Astrocyte (in vitro differentiated cells and primary cell): ENCODE measurements at regions not wholly inside any gene's neighbourhood (a gene's known extent, or its start where the extent isn't known, plus 50 kb on each side); places are given as distances from the start of the nearest gene placed in this dataset.
A peak's percentile ranks its signal among the peaks of the same experiment; 100 is the strongest.

ENCODE experiments used
- DNase-seq: peaks from one replicate; pipeline ENCODE4 v3.0.0-alpha.2; 2010; ENCODE audit warnings: low read depth
- FAIRE-seq: peaks from 2 replicates; lab custom pipeline; 2011; peaks lifted over from hg19 to GRCh38; lab: Jason Lieb, UNC
- H2AFZ ChIP-seq: 2 replicates; pipeline ENCODE4 v1.6.0; 2012; ENCODE audit warnings: low read depth, low read length, inconsistent platforms
- H3K27ac ChIP-seq: 2 replicates; pipeline ENCODE4 v1.5.1; 2011; ENCODE audit warnings: low read depth, low read length, inconsistent platforms
- H3K27me3 ChIP-seq: 2 replicates; pipeline ENCODE4 v1.6.0; 2011; ENCODE audit warnings: low read length, inconsistent platforms; ENCODE audit not compliant: insufficient read depth
- H3K36me3 ChIP-seq: 2 replicates; pipeline ENCODE4 v1.5.1; 2011; ENCODE audit warnings: low read length, inconsistent platforms; ENCODE audit not compliant: insufficient read depth
- H3K4me1 ChIP-seq: 2 replicates; pipeline ENCODE4 v1.5.1; 2011; ENCODE audit warnings: low read length, inconsistent platforms; ENCODE audit not compliant: insufficient read depth
- H3K4me2 ChIP-seq: 2 replicates; pipeline ENCODE4 v1.6.0; 2012; ENCODE audit warnings: low read length, inconsistent platforms
- H3K4me3 ChIP-seq: 2 replicates; pipeline ENCODE4 v1.5.1; 2011; ENCODE audit warnings: low read depth, mild to moderate bottlenecking, low read length, inconsistent platforms; ENCODE audit not compliant: insufficient read depth
- H3K79me2 ChIP-seq: 2 replicates; pipeline ENCODE4 v1.6.0; 2012; ENCODE audit warnings: mild to moderate bottlenecking, low read length, inconsistent platforms; ENCODE audit not compliant: insufficient read depth
- H3K9ac ChIP-seq: 2 replicates; pipeline ENCODE4 v1.6.0; 2012; ENCODE audit warnings: mild to moderate bottlenecking, low read length, inconsistent platforms
- H3K9me3 ChIP-seq: 2 replicates; pipeline ENCODE4 v1.5.1; 2012; ENCODE audit warnings: low read depth, mild to moderate bottlenecking, low read length, inconsistent platforms; ENCODE audit not compliant: insufficient read depth
- H4K20me1 ChIP-seq: 2 replicates; pipeline ENCODE4 v1.6.0; 2012; ENCODE audit warnings: low read length, inconsistent platforms; ENCODE audit not compliant: insufficient read depth
- H3K27ac Mint-ChIP-seq: one replicate; pipeline ENCODE4 v1.8.0; 2021; ENCODE audit warnings: mild to moderate bottlenecking, mixed read lengths; ENCODE audit not compliant: unreplicated experiment
- H3K27me3 Mint-ChIP-seq: one replicate; pipeline ENCODE4 v1.8.0; 2021; ENCODE audit warnings: low read depth, mixed read lengths; ENCODE audit not compliant: unreplicated experiment
- H3K36me3 Mint-ChIP-seq: one replicate; pipeline ENCODE4 v1.8.0; 2021; ENCODE audit warnings: low read depth, mixed read lengths; ENCODE audit not compliant: unreplicated experiment
- H3K4me1 Mint-ChIP-seq: one replicate; pipeline ENCODE4 v1.8.0; 2021; ENCODE audit warnings: low read depth, mixed read lengths; ENCODE audit not compliant: unreplicated experiment
- H3K4me3 Mint-ChIP-seq: one replicate; pipeline ENCODE4 v1.8.0; 2021; ENCODE audit warnings: mild to moderate bottlenecking, moderate library complexity, mixed read lengths; ENCODE audit not compliant: unreplicated experiment
- H3K9me3 Mint-ChIP-seq: one replicate; pipeline ENCODE4 v1.8.0; 2021; ENCODE audit warnings: mild to moderate bottlenecking, mixed read lengths; ENCODE audit not compliant: unreplicated experiment
- EZH2 ChIP-seq: IDR thresholded peaks from 2 replicates; pipeline ENCODE4 v1.6.1; 2012; ENCODE audit warnings: mild to moderate bottlenecking, low read length, inconsistent platforms; ENCODE audit not compliant: insufficient read depth
- TF ChIP-seq, protein P1 (sequence below): IDR thresholded peaks from 2 replicates; pipeline ENCODE4 v1.5.1; 2011; ENCODE audit warnings: low read depth, mild to moderate bottlenecking, inconsistent platforms, low read length, moderate library complexity; ENCODE audit not compliant: insufficient read depth

DNA sequence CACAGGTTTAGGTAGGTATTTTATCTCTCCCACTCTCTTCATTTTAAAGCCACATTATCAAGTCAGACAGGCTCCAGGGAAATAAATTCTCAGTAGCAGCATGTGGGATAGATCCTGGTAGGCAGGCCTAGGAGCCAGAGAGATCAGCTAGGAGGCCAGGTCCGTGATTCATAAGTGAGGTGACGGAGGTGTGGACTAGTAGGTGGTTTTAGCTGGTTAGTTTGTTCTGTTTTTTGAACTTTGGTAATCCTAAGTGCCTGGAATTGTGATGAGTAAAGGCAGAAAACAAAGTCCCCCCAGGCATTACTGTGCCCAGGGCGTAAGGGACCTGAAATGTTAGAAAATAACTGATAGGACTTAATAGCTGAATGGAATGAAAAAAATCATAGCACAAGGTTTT is 53.6 kb upstream of the E2F3 start:
- Histone ChIP-seq H3K36me3 (no peaks in the 10 kb centered on the region), H3K4me3 (no peak overlapping the region), H3K27me3 (peaks cover 2% of the 10 kb centered on the region), H2AFZ (no peak overlapping the region), H3K4me1 (no peaks in the 10 kb centered on the region), H3K79me2 (no peaks in the 10 kb centered on the region), H3K9me3 (no peaks in the 10 kb centered on the region), H3K27ac (no peak overlapping the region), H3K4me2 (no peak overlapping the region), H3K9ac (no peak overlapping the region), H4K20me1 (no peaks in the 10 kb centered on the region)
- no peak overlapping the region for H3K27ac Mint-ChIP-seq
- no peak overlapping the region for H3K4me3 Mint-ChIP-seq
- TF ChIP-seq, protein P1, sequence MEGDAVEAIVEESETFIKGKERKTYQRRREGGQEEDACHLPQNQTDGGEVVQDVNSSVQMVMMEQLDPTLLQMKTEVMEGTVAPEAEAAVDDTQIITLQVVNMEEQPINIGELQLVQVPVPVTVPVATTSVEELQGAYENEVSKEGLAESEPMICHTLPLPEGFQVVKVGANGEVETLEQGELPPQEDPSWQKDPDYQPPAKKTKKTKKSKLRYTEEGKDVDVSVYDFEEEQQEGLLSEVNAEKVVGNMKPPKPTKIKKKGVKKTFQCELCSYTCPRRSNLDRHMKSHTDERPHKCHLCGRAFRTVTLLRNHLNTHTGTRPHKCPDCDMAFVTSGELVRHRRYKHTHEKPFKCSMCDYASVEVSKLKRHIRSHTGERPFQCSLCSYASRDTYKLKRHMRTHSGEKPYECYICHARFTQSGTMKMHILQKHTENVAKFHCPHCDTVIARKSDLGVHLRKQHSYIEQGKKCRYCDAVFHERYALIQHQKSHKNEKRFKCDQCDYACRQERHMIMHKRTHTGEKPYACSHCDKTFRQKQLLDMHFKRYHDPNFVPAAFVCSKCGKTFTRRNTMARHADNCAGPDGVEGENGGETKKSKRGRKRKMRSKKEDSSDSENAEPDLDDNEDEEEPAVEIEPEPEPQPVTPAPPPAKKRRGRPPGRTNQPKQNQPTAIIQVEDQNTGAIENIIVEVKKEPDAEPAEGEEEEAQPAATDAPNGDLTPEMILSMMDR: no peak
- TF ChIP-seq EZH2: no peak
- DNase-seq: no peak
- peaks cover 6% of the 10 kb centered on the region for H3K4me1 Mint-ChIP-seq
- peaks cover 2% of the 10 kb centered on the region for H3K9me3 Mint-ChIP-seq
- H3K36me3 Mint-ChIP-seq: no peaks in the 10 kb centered on the region
- FAIRE-seq: no peak
- H3K27me3 Mint-ChIP-seq: peaks cover 6% of the 10 kb centered on the region

DNA sequence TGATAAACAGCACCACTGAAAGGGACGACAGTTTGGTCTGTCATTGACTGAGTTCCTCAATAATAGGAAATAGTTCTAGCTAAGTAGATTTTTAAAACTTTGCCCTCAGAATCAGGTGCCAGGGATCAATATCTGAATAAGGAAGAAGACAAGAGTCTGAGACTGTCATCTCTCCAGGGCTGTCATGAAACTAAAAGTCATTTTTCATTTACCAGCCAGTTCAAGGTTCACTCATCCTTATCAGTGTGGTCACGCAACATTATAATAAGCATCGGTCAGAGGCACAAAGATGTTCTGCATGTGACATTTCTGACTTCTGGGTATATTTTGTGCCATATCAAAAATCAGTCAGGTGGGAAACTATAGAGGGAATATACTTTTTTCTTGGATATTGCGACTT is 52.5 kb upstream of the E2F3 start:
- DNase-seq: no peak
- Mint-ChIP-seq H3K36me3 (no peaks in the 10 kb centered on the region), H3K4me1 (peaks cover 6% of the 10 kb centered on the region), H3K27me3 (peaks cover 4% of the 10 kb centered on the region), H3K27ac (no peak overlapping the region), H3K4me3 (no peak overlapping the region), H3K9me3 (peaks cover 4% of the 10 kb centered on the region)
- Histone ChIP-seq H3K79me2 (no peaks in the 10 kb centered on the region), H4K20me1 (no peaks in the 10 kb centered on the region), H3K36me3 (no peaks in the 10 kb centered on the region), H3K4me3 (no peak overlapping the region), H3K9ac (no peak overlapping the region), H2AFZ (no peak overlapping the region), H3K27me3 (peaks cover 1% of the 10 kb centered on the region), H3K9me3 (no peaks in the 10 kb centered on the region), H3K27ac (no peak overlapping the region), H3K4me2 (no peak overlapping the region), H3K4me1 (no peaks in the 10 kb centered on the region)
- TF ChIP-seq, protein P1: no peak
- TF ChIP-seq EZH2: no peak
- no peak for FAIRE-seq

DNA sequence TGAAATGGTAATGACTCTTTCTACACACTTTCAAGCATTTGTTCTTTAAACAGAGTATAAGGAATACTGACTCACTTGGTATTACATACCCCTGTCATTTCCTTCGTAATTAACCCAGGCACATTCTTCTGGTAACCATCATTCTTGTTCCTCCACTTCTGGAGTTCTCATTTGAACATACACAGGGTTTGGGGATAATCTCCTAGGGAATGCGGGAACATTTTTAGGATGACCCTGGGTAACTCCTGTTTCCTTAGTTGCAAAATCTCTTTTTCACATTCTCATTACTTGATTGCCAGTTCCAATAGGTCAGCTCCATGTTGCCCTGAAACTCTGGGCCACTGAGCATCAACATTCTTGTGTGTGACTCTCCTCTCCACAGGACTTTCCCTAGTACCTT is 51.5 kb upstream of the E2F3 start:
- Histone ChIP-seq H3K36me3 (no peaks in the 10 kb centered on the region), H3K4me3 (no peak overlapping the region), H2AFZ (peak overlapping the region; percentile 34), H3K27ac (no peak overlapping the region), H3K79me2 (no peaks in the 10 kb centered on the region), H3K9ac (no peak overlapping the region), H4K20me1 (no peaks in the 10 kb centered on the region), H3K27me3 (no peaks in the 10 kb centered on the region), H3K4me1 (no peaks in the 10 kb centered on the region), H3K9me3 (no peaks in the 10 kb centered on the region), H3K4me2 (no peak overlapping the region)
- DNase-seq: peak; percentile 10
- Mint-ChIP-seq H3K4me1 (peaks cover 6% of the 10 kb centered on the region), H3K27me3 (peaks cover 2% of the 10 kb centered on the region), H3K36me3 (no peaks in the 10 kb centered on the region), H3K27ac (no peak overlapping the region), H3K4me3 (no peak overlapping the region), H3K9me3 (peaks cover 5% of the 10 kb centered on the region)
- TF ChIP-seq EZH2: no peak
- TF ChIP-seq, protein P1: no peak
- FAIRE-seq: no peak
